GM21526 (cell line): ENCODE measurements at regions not wholly inside any gene's neighbourhood (a gene's known extent, or its start where the extent isn't known, plus 50 kb on each side); places are given as distances from the start of the nearest gene placed in this dataset.

Experiments used
- ATAC-seq: cut with Tn5 transposase; IDR thresholded peaks from one replicate; pipeline ENCODE4 v1.9.1; 2021; ENCODE audit warnings: moderate library complexity; ENCODE audit not compliant: unreplicated experiment, low FRiP score

GRCh38 chr5:74408150-74409043 lies 232.1 kb downstream of the ENC1 start:
- no peak for ATAC-seq

- ATAC-seq: no peak
Measured at GRCh38 chr5:74407701-74408100, 232.8 kb downstream of the ENC1 start.

DNA sequence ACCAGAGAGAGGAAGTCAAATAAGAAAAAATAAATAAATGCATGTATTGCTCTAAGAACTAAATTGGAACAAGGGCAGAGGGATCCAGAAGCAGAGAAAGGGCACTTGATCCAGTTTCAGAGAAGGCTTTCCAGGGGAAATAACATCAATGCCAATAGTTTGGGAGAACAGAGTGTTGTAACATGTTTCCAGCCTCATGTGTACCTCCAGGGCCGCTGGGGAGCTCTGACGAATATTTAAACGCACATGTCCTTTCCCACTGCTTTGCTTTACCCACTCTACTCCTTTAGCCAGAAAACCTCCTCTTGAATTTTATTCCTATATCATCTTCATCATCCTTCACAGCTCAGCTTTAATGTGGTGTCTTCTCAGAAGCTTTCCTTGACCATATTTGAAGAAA lies 233.7 kb downstream of the ENC1 start:
- ATAC-seq: no peak

- ATAC-seq: no peak
Measured at GRCh38 chr5:74405593-74405992, 234.9 kb downstream of the ENC1 start.

- no peak for ATAC-seq
Measured at GRCh38 chr5:74404574-74405508, 235.7 kb downstream of the ENC1 start.

DNA sequence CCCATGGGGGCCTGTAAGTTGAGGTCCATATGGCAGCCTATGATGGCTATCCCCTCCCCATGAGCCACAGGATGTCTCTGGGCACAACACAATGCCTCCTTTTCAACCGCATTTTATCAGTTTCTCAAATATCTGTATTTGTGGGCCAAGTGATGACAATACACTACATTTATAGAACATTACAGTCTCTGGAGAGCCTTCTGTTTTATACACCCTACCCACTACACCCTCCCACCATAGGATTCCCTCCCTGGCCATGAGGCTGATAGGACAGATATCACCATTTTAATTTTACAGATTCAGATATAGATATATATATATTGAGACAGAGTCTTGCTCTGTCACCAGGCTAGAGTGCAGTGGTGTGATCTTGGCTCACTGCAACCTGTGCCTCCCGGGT lies 236.8 kb downstream of the ENC1 start:
- no peak for ATAC-seq

- ATAC-seq: no peak
Measured at GRCh38 chr5:74402553-74402952, 238.0 kb downstream of the ENC1 start.

DNA sequence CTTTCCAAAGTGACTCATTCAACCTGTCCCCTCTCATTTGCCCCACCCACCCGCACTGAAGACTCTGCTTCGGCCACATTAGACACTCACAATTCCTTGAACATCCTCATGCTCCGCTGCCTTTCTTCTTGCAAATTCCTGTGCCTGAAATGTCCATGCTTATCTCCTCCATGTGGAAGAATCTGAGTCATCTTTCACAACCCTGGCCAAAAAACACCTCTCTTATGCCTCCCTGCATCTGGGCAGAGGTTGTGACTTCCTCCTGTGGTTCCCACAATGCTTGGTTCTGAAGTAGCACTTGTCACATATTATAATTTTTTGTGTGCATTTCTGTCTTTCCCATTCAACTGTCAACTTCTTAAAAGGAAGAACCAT lies 238.6 kb downstream of the ENC1 start:
- no peak for ATAC-seq

DNA sequence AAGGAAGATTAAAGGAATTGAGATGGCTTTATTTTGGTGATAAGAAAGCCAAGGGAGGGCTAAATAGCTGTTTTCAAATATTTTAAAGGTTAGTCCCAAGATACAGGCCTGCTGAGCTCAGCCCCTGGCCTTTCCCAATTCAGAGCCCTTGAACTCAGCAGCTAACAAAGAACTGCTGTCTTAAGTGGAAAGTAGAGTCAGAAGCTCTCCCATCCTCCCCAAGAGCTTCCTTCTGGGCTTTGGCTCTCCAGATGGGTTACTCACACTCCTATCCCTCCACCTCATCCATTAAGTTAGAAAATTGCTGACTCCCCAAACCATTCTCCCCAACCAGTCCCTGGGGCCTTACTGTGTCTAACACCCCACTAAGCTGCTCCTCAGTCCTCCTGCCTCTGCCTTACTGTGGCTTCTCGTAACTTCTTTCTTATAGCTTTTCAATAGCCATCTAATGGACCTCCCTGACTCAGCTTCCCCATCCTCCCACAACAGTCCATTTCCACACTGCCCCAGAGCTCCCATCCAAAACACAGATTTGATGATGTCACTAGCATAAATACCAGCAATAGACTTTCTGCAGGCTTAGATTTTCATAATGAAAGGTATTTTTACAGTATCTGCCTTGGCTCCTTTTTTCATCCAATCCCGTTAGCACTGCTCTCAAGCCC lies 239.1 kb downstream of the ENC1 start:
- no peak for ATAC-seq

GRCh38 chr5:74400067-74400466 lies 240.5 kb downstream of the ENC1 start:
- no peak for ATAC-seq

DNA sequence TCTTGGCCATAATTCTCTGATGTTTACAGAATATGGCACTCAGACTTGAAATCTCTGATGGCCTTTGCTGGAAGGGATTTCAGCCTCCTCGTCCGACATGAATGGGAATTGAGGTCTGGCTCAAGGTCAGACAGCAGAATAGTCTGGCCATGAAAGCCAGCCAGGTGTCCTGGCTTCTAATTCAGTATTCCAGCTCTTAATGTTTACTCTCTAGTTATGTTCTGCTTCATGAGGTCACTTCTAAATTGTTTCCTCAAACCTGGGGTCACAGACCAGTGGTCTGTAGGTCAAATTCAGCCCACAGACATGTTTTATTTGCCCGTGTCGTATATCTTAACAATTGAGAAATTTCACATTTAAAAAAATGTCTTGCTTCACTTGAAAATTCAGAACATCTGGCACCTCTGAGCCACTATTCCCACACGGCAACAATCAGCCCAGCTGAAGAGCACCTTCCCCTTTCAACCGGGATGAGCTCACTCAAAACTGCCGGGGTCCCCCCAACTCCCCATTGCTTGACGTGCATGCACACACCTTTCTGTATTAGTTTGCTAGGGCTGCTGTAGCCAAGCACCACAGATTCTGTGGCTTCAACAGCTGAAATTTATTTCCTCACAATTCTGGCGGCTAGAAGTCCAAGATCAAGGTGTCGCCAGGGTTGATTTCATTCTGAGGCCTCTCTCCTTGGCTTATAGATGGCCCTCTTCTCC lies 243.5 kb downstream of the ENC1 start:
- no peak for ATAC-seq

GRCh38 chr5:74394916-74395880 lies 245.3 kb downstream of the ENC1 start:
- ATAC-seq: no peak

DNA sequence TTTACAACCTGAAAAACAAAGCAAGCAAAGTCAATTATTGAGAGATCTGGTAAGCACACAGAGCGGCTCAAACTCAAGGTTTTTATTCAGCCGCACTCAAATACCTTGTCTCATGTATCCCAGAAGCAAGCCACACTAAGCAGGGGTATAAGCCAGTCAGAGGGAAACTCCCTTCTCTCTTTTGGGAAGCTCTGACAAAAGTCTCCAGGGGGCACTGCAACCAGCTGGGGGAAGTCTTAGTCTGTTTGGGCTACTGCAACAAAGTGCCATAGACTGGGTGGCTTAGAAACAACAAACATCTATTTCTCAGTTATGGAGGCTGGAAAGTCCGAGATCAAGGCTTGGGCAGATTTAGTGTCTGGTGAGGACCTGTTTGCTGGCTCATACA lies 246.0 kb downstream of the ENC1 start:
- no peak for ATAC-seq

DNA sequence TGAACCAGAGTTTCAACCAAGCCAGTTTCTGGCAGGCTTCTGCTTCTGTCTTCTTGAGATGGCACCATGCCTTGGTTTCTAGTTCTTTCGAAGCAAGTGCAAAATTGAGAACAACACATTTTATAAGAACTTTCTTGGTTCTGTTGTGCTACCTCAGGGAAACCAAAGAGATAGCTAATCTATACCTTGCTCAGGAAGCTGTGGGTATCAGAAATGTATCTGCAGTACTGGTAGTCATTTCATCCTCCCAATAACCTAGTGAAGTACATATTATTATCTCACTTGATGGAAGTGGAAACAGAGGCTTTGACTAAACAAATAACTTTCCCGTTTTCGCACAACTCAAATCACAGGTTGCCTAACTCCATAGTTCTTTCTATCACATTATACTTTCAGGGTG lies 246.6 kb downstream of the ENC1 start:
- no peak for ATAC-seq

GRCh38 chr5:74392711-74393351 lies 247.7 kb downstream of the ENC1 start:
- ATAC-seq: no peak

DNA sequence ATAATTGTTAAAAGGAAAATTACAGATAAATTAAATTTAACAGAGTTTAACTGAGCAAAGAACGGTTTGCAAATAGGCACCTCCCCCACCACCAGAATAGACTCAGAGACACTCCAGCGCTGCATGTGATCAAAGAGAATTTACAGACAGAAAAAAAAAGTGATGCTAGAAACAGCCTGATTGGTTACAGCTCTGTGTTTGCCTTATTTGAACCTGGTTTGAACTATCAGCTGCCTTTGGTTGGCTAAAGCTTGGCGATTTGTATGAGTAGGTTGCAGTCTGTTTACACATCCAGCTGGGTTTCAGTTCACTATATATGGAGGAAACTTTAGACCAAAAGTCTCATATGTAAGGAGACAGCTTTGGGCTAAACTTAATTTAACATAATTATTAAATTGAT lies 249.1 kb downstream of the ENC1 start:
- no peak for ATAC-seq

DNA sequence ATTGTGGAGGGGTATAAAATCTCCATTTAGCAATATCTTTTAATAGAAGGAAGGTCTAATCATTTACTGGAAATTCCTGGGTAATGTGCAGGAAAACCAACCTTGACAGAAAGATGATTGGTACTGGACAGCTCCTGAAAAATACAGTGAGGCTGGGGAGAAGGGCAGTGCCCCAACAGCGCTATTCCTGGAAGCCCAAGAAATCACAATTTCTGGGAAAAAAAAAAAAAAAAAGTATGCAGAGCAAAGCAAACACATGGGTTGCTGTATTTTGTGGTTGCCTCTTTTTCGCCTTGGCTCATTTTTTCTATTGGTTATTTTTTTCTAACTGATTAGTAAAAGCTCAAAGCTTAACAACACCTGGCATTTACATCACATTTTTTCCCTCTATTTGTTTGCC lies 249.7 kb downstream of the ENC1 start:
- no peak for ATAC-seq

- ATAC-seq: no peak
Measured at GRCh38 chr5:74390306-74390637, 250.3 kb downstream of the ENC1 start.
